GM12878 (cell line): ENCODE measurements at regions not wholly inside any gene's neighbourhood (a gene's known extent, or its start where the extent isn't known, plus 50 kb on each side); places are given as distances from the start of the nearest gene placed in this dataset.

ENCODE experiments used
- ATAC-seq: fragments of 200-7000 bp; cut with Tn5 transposase; 3 replicates; pipeline ENCODE4 v1.9.1; 2020; ENCODE audit warnings: mild to moderate bottlenecking, moderate library complexity
- BruUV-seq: library from RNA; stranded (reverse); fragments of 400-500 nt; replicated peaks from 2 replicates; lab custom pipeline; 2021; lab: Mats Ljungman, UMichigan
- CTCF ChIA-PET: fragments of 300-600 bp; sonication (Branson Sonifier 250); formaldehyde crosslinking; extraction: SDS; loops from one replicate; lab custom pipeline; 2021; ENCODE audit warnings: inconsistent platforms; lab: Yijun Ruan, JAX
- POLR2A ChIA-PET: fragments of 350-600 bp; formaldehyde crosslinking; extraction: SDS; loops from one replicate; lab custom pipeline; 2021; ENCODE audit warnings: inconsistent platforms; lab: Charles Lee
- RAD21 ChIA-PET: fragments of 300-600 bp; sonication (Branson Sonifier 250); formaldehyde crosslinking; loops from one replicate; lab custom pipeline; 2023; ENCODE audit warnings: antibody characterized with exemption; ENCODE audit not compliant: unreplicated experiment; lab: Charles Lee
- SMC1A ChIA-PET: fragments of 300-600 bp; sonication (Branson Sonifier 250); formaldehyde crosslinking; loops from one replicate; lab custom pipeline; 2023; ENCODE audit not compliant: unreplicated experiment, uncharacterized antibody; lab: Charles Lee
- DNase-seq: peaks from one replicate; pipeline ENCODE4 v3.0.0-alpha.2; 2011; ENCODE audit warnings: low read depth, low spot score
- FAIRE-seq: peaks from 3 replicates; lab custom pipeline; 2011; peaks lifted over from hg19 to GRCh38; lab: Jason Lieb, UNC
- H2AFZ ChIP-seq: 2 replicates; pipeline ENCODE4 v1.6.0; 2011; ENCODE audit warnings: low read depth, low read length, control low read depth; ENCODE audit not compliant: control insufficient read depth
- H3K27ac ChIP-seq: 2 replicates; pipeline ENCODE4 v1.5.1; 2011; ENCODE audit warnings: control low read depth; ENCODE audit not compliant: control insufficient read depth, insufficient read depth
- H3K27me3 ChIP-seq, 2 experiments: replicated peaks in 1 of 2; 2 replicates each; pipeline versions ENCODE4 v1.6.0 to v1.6.1; 2011; ENCODE audit warnings: low read length in 1 of 2; ENCODE audit not compliant: control insufficient read depth in 2 of 2, insufficient read depth in 2 of 2
- H3K36me3 ChIP-seq, 2 experiments: 2 replicates each; pipeline ENCODE4 v1.5.1; 2011; ENCODE audit warnings: low read length in 1 of 2; ENCODE audit not compliant: control insufficient read depth in 2 of 2, insufficient read depth in 2 of 2
- H3K4me1 ChIP-seq: 2 replicates; pipeline ENCODE4 v1.6.1; 2011; ENCODE audit warnings: mild to moderate bottlenecking, low read length, moderate library complexity, mixed read lengths; ENCODE audit not compliant: control insufficient read depth, insufficient read depth
- H3K4me2 ChIP-seq: 2 replicates; pipeline ENCODE4 v1.6.0; 2011; ENCODE audit warnings: control low read depth; ENCODE audit not compliant: control insufficient read depth, insufficient read depth
- H3K4me3 ChIP-seq: fragments of 200-600 bp; sonication (generic); 2 replicates; pipeline ENCODE4 v1.5.1; 2016
- H3K79me2 ChIP-seq: 2 replicates; pipeline ENCODE4 v1.6.0; 2011; ENCODE audit warnings: low read length; ENCODE audit not compliant: control insufficient read depth, insufficient read depth
- H3K9ac ChIP-seq: 2 replicates; pipeline ENCODE4 v1.8.0; 2011; ENCODE audit warnings: low read length, control low read depth, mixed read lengths; ENCODE audit not compliant: control insufficient read depth, insufficient read depth
- H3K9me3 ChIP-seq: replicated peaks from 3 replicates; pipeline ENCODE4 v1.5.1; 2011; ENCODE audit warnings: mild to moderate bottlenecking, low read length; ENCODE audit not compliant: control insufficient read depth, insufficient read depth
- H4K20me1 ChIP-seq: 2 replicates; pipeline ENCODE4 v1.6.0; 2011; ENCODE audit not compliant: control insufficient read depth, insufficient read depth
- ESRRA ChIP-seq: IDR thresholded peaks from 2 replicates; pipeline ENCODE4 v1.6.1; 2012; ENCODE audit warnings: mild to moderate bottlenecking, low read length, improper control_type of control experiment
- EZH2 ChIP-seq: IDR thresholded peaks from 2 replicates; pipeline ENCODE4 v1.6.1; 2012; ENCODE audit warnings: low read depth, mild to moderate bottlenecking, control low read depth, inconsistent platforms, low read length, borderline replicate concordance; ENCODE audit not compliant: control insufficient read depth
- FOXM1 ChIP-seq: IDR thresholded peaks from 2 replicates; pipeline ENCODE4 v1.6.1; 2012; ENCODE audit warnings: low read depth, mild to moderate bottlenecking, inconsistent platforms, low read length, moderate library complexity
- MLLT1 ChIP-seq: fragments of 450-650 bp; IDR thresholded peaks from 2 replicates; pipeline ENCODE4 v1.6.1; 2016; ENCODE audit warnings: mild to moderate bottlenecking
- RELA ChIP-seq: fragments of 450-650 bp; IDR thresholded peaks from 2 replicates; pipeline ENCODE4 v1.8.0; 2014; ENCODE audit warnings: borderline replicate concordance; ENCODE audit not compliant: partially characterized antibody
- ZBED1 ChIP-seq: IDR thresholded peaks from 2 replicates; pipeline ENCODE4 v1.6.1; 2016; ENCODE audit warnings: borderline replicate concordance
- ZBTB40 ChIP-seq: fragments of 450-650 bp; IDR thresholded peaks from 2 replicates; pipeline ENCODE4 v1.6.1; 2016; ENCODE audit warnings: mild to moderate bottlenecking, moderate library complexity, borderline replicate concordance
- WGBS: methylation state at CpG from one replicate; pipeline ENCODE4 v1.1.6; 2016; ENCODE audit warnings: low lambda C conversion rate; ENCODE audit not compliant: insufficient replicate concordance, insufficient coverage; ENCODE audit errors: missing lambda C conversion rate; 5-methylcytosine and 5-hydroxymethylcytosine counted together
- in situ Hi-C: fragments of 300-500 bp; cut with MboI; formaldehyde crosslinking; loops from 9 replicates; pipeline ENCODE4 v1.14.3; 2018; ENCODE audit warnings: mixed read lengths
- intact Hi-C: fragments of 100-400 bp; cut with micrococcal nuclease; formaldehyde crosslinking; loops from one replicate; pipeline ENCODE4 v1.14.2; 2022; ENCODE audit not compliant: unreplicated experiment
- TF ChIP-seq, protein P1 (sequence below): fragments of 450-650 bp; IDR thresholded peaks from 2 replicates; pipeline ENCODE4 v1.6.1; 2017; ENCODE audit warnings: borderline replicate concordance
- TF ChIP-seq, protein P2 (sequence below): fragments of 450-650 bp; IDR thresholded peaks from 2 replicates; pipeline ENCODE4 v1.6.1; 2017; ENCODE audit warnings: antibody characterized with exemption, mild to moderate bottlenecking, moderate library complexity

- Histone ChIP-seq H3K79me2 (no peaks in the 10 kb centered on the region), H3K27me3 (no peaks in the 10 kb centered on the region), H3K36me3 (no peaks in the 10 kb centered on the region), H3K27ac (no peak overlapping the region), H3K9ac (no peak overlapping the region), H2AFZ (no peak overlapping the region), H3K4me1 (no peaks in the 10 kb centered on the region), H3K4me2 (no peak overlapping the region), H4K20me1 (no peaks in the 10 kb centered on the region), H3K4me3 (no peak overlapping the region), H3K9me3 (no peaks in the 10 kb centered on the region)
- ChIA-PET SMC1A (no interaction called here), RAD21 (no interaction called here), POLR2A (no interaction called here), CTCF (no interaction called here)
- WGBS = 64% methylated on average over 6 of the region's 6 CpGs
- in situ Hi-C loops = loop anchor here (25.0 kb wide), 1 partner anchor 618 kb away; no protein-coding TSS in a partner anchor
- ATAC-seq = no peak
- TF ChIP-seq ESRRA (no peak), RELA (no peak), EZH2 (no peak), MLLT1 (no peak), FOXM1 (no peak), ZBTB40 (no peak), ZBED1 (no peak)
- TF ChIP-seq, protein P1, sequence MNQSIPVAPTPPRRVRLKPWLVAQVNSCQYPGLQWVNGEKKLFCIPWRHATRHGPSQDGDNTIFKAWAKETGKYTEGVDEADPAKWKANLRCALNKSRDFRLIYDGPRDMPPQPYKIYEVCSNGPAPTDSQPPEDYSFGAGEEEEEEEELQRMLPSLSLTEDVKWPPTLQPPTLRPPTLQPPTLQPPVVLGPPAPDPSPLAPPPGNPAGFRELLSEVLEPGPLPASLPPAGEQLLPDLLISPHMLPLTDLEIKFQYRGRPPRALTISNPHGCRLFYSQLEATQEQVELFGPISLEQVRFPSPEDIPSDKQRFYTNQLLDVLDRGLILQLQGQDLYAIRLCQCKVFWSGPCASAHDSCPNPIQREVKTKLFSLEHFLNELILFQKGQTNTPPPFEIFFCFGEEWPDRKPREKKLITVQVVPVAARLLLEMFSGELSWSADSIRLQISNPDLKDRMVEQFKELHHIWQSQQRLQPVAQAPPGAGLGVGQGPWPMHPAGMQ = no peak
- TF ChIP-seq, protein P2, sequence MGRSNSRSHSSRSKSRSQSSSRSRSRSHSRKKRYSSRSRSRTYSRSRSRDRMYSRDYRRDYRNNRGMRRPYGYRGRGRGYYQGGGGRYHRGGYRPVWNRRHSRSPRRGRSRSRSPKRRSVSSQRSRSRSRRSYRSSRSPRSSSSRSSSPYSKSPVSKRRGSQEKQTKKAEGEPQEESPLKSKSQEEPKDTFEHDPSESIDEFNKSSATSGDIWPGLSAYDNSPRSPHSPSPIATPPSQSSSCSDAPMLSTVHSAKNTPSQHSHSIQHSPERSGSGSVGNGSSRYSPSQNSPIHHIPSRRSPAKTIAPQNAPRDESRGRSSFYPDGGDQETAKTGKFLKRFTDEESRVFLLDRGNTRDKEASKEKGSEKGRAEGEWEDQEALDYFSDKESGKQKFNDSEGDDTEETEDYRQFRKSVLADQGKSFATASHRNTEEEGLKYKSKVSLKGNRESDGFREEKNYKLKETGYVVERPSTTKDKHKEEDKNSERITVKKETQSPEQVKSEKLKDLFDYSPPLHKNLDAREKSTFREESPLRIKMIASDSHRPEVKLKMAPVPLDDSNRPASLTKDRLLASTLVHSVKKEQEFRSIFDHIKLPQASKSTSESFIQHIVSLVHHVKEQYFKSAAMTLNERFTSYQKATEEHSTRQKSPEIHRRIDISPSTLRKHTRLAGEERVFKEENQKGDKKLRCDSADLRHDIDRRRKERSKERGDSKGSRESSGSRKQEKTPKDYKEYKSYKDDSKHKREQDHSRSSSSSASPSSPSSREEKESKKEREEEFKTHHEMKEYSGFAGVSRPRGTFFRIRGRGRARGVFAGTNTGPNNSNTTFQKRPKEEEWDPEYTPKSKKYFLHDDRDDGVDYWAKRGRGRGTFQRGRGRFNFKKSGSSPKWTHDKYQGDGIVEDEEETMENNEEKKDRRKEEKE = no peak
- intact Hi-C loops = no loop called here
- DNase-seq = no peak
- no peak for FAIRE-seq
- no TSS peak for BruUV-seq
Measured at GRCh38 chrX:83630662-83631061, 122.6 kb downstream of the POU3F4 start.
